ENCODE measurements at regions not wholly inside any gene's neighbourhood (a gene's known extent, or its start where the extent isn't known, plus 50 kb on each side); places are given as distances from the start of the nearest gene placed in this dataset.

DNA sequence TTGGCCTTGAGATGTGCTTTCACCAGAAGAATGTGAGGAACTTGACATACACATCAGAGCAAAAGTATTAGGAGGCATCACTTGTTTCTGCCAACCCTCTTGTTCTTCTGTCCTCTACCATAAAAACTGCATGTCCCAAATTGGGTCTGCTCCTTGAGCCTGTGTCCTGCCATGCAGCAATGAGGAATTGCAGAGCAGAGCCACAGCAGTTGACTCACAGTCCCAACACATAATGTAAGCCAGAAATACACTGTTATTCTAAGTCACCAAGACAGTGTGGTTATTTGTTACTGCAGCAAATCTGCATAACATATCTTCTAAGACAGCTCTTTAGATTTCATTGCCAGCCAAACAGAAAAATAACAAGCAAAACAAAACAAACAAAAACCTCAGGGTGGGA is 598.2 kb downstream of the PRELID2 start:
- Histone ChIP-seq H3K14ac (ENCODE audit: low read length) (no peak overlapping the region), H3K9me3 (ENCODE audit: insufficient read depth, low read depth, low read length) (no peaks in the 10 kb centered on the region), H2BK12ac (ENCODE audit: low read length) (no peak overlapping the region), H3K27me3 (ENCODE audit: insufficient read depth, low read length) (no peaks in the 10 kb centered on the region), H3K79me1 (ENCODE audit: low read length) (no peaks in the 10 kb centered on the region), H2AFZ (ENCODE audit: insufficient read depth, low read length, poor library complexity) (no peak overlapping the region), H3K4me3 (ENCODE audit: low read depth, low read length) (no peak overlapping the region), H3K36me3 (ENCODE audit: control insufficient read depth in 1 of 2, insufficient read depth in 2 of 2, low read length in 2 of 2) (no peaks in the 10 kb centered on the region), H4K12ac (ENCODE audit: low read depth, low read length) (no peak overlapping the region), H3K18ac (ENCODE audit: low read length) (no peak overlapping the region), H4K8ac (ENCODE audit: low read depth, low read length) (no peak overlapping the region), H4K91ac (ENCODE audit: low read depth, low read length) (no peak overlapping the region), H3K27ac (ENCODE audit: low read depth, low read length) (no peak overlapping the region), H3K23ac (ENCODE audit: low read length) (no peak overlapping the region), H3K4ac (ENCODE audit: low read depth, low read length) (no peak overlapping the region), H3K9ac (ENCODE audit: low read length) (no peak overlapping the region), H3K4me2 (ENCODE audit: low read length) (no peak overlapping the region), H2BK5ac (ENCODE audit: low read depth, low read length, poor library complexity) (no peak overlapping the region), H3K4me1 (ENCODE audit: control insufficient read depth in 1 of 2, insufficient read depth in 2 of 2, low read length in 2 of 2) (peaks cover 0 to 3% of the 10 kb centered on the region in 2 experiments), H2BK120ac (ENCODE audit: insufficient read depth, low read length, poor library complexity) (no peak overlapping the region), H2AK5ac (ENCODE audit: low read length) (no peak overlapping the region), H3K79me2 (ENCODE audit: control insufficient read depth, insufficient read depth, low read length, poor library complexity) (no peaks in the 10 kb centered on the region)
- no peak for DNase-seq

DNA sequence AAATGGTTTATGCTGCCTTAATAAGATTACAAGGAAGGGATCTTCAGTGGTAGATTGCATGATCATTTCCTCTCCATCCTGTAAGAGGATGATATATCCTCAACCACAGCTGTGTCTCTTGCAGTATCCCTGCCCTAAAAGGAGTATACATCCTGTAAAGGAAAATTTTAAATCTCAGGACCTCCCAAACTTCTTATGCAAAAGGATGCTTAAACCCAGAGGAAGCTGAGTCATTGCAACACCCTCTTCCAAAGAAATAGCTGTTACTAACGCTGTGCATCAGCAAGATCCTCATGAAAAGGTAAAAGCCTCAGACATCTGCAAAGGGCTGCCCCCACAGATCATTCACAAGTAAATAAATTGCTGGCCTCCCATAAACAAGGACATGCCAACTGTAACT is 599.0 kb downstream of the PRELID2 start:
- H3K27ac ChIP-seq (ENCODE audit: low read depth, low read length), result no peak overlapping the region
- no peaks in the 10 kb centered on the region for H3K27me3 ChIP-seq (ENCODE audit: insufficient read depth, low read length)
- H3K36me3 ChIP-seq (ENCODE audit: control insufficient read depth in 1 of 2, insufficient read depth in 2 of 2, low read length in 2 of 2), result no peaks in the 10 kb centered on the region
- H2BK120ac ChIP-seq (ENCODE audit: insufficient read depth, low read length, poor library complexity), result no peak overlapping the region
- H3K9me3 ChIP-seq (ENCODE audit: insufficient read depth, low read depth, low read length), result no peaks in the 10 kb centered on the region
- H3K4ac ChIP-seq (ENCODE audit: low read depth, low read length), result no peak overlapping the region
- no peak for DNase-seq
- H3K4me1 ChIP-seq (ENCODE audit: control insufficient read depth in 1 of 2, insufficient read depth in 2 of 2, low read length in 2 of 2), result peaks cover 0 to 3% of the 10 kb centered on the region in 2 experiments
- no peak overlapping the region for H4K12ac ChIP-seq (ENCODE audit: low read depth, low read length)
- no peak overlapping the region for H4K91ac ChIP-seq (ENCODE audit: low read depth, low read length)
- H2BK5ac ChIP-seq (ENCODE audit: low read depth, low read length, poor library complexity), result no peak overlapping the region
- H4K8ac ChIP-seq (ENCODE audit: low read depth, low read length), result no peak overlapping the region
- WGBS (ENCODE audit: extremely low coverage, insufficient coverage, insufficient read length), result no CpG with 5 or more reads among the region's 1 CpG
- H2AK5ac ChIP-seq (ENCODE audit: low read length), result no peak overlapping the region
- H3K79me2 ChIP-seq (ENCODE audit: control insufficient read depth, insufficient read depth, low read length, poor library complexity), result no peaks in the 10 kb centered on the region
- no peak overlapping the region for H3K4me3 ChIP-seq (ENCODE audit: low read depth, low read length)
- H3K14ac ChIP-seq (ENCODE audit: low read length), result no peak overlapping the region
- no peak overlapping the region for H3K23ac ChIP-seq (ENCODE audit: low read length)
- H3K79me1 ChIP-seq (ENCODE audit: low read length), result no peaks in the 10 kb centered on the region
- H2AFZ ChIP-seq (ENCODE audit: insufficient read depth, low read length, poor library complexity), result no peak overlapping the region
- no peak overlapping the region for H3K18ac ChIP-seq (ENCODE audit: low read length)
- no peak overlapping the region for H2BK12ac ChIP-seq (ENCODE audit: low read length)
- no peak overlapping the region for H3K9ac ChIP-seq (ENCODE audit: low read length)
- no peak overlapping the region for H3K4me2 ChIP-seq (ENCODE audit: low read length)

DNA sequence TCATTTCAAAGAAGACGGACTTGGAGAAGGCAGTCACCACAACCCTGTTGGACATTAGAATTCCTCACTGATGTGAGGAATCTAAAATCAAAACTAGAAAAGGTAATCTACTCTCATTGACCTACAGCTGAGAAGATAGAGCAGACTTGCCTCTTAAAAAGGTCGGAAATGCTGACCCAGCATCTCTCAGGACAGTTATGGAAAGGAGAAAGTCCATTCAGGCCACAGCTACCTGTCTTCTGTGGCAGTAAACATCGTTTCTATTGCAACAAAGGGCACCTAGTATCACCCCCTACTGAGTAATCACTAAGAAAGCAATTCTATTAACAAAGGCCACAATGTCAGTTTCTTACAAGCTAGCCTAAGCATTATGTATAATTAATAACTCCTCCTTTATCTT is 601.7 kb downstream of the PRELID2 start:
- Histone ChIP-seq H3K9me3 (ENCODE audit: insufficient read depth, low read depth, low read length) (no peaks in the 10 kb centered on the region), H3K14ac (ENCODE audit: low read length) (no peak overlapping the region), H3K36me3 (ENCODE audit: control insufficient read depth in 1 of 2, insufficient read depth in 2 of 2, low read length in 2 of 2) (no peaks in the 10 kb centered on the region), H2BK5ac (ENCODE audit: low read depth, low read length, poor library complexity) (no peak overlapping the region), H3K27me3 (ENCODE audit: insufficient read depth, low read length) (no peaks in the 10 kb centered on the region), H2BK120ac (ENCODE audit: insufficient read depth, low read length, poor library complexity) (no peak overlapping the region), H3K4me3 (ENCODE audit: low read depth, low read length) (no peak overlapping the region), H4K8ac (ENCODE audit: low read depth, low read length) (no peak overlapping the region), H4K91ac (ENCODE audit: low read depth, low read length) (no peak overlapping the region), H3K4me2 (ENCODE audit: low read length) (no peak overlapping the region), H3K9ac (ENCODE audit: low read length) (no peak overlapping the region), H3K4ac (ENCODE audit: low read depth, low read length) (no peak overlapping the region), H2AFZ (ENCODE audit: insufficient read depth, low read length, poor library complexity) (no peak overlapping the region), H3K18ac (ENCODE audit: low read length) (no peak overlapping the region), H2BK12ac (ENCODE audit: low read length) (no peak overlapping the region), H3K23ac (ENCODE audit: low read length) (no peak overlapping the region), H3K27ac (ENCODE audit: low read depth, low read length) (no peak overlapping the region), H3K4me1 (ENCODE audit: control insufficient read depth in 1 of 2, insufficient read depth in 2 of 2, low read length in 2 of 2) (peaks cover 0 to 3% of the 10 kb centered on the region in 2 experiments), H2AK5ac (ENCODE audit: low read length) (no peak overlapping the region), H4K12ac (ENCODE audit: low read depth, low read length) (no peak overlapping the region), H3K79me2 (ENCODE audit: control insufficient read depth, insufficient read depth, low read length, poor library complexity) (no peaks in the 10 kb centered on the region), H3K79me1 (ENCODE audit: low read length) (no peaks in the 10 kb centered on the region)
- WGBS (ENCODE audit: extremely low coverage, insufficient coverage, insufficient read length), result no CpG with 5 or more reads among the region's 3 CpGs
- DNase-seq, result no peak

DNA sequence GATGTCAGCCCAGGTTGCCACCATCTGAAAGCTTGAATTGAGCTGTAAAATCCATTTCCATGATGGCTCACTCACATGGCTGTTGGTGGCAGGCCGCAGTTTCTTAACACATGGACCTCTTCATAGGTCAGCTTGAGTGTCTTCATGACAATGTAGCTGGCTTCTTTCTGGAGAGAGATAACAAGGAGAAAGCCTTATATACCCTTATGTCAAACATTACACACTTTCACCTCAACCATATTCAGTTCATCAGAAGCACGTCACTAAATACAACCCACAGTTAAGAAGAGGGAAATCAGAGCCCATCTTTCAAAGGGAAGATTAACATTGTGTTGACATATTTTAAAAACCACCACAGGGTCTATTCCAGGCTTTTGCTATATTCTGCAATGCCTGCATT is 604.4 kb downstream of the PRELID2 start:
- H3K79me2 ChIP-seq (ENCODE audit: control insufficient read depth, insufficient read depth, low read length, poor library complexity), result no peaks in the 10 kb centered on the region
- no peaks in the 10 kb centered on the region for H3K79me1 ChIP-seq (ENCODE audit: low read length)
- H3K9me3 ChIP-seq (ENCODE audit: insufficient read depth, low read depth, low read length), result no peaks in the 10 kb centered on the region
- no peak overlapping the region for H3K4me3 ChIP-seq (ENCODE audit: low read depth, low read length)
- H3K4me2 ChIP-seq (ENCODE audit: low read length), result no peak overlapping the region
- H3K23ac ChIP-seq (ENCODE audit: low read length), result peak overlapping the region; percentile 82
- H3K14ac ChIP-seq (ENCODE audit: low read length), result no peak overlapping the region
- no peak overlapping the region for H4K12ac ChIP-seq (ENCODE audit: low read depth, low read length)
- WGBS (ENCODE audit: extremely low coverage, insufficient coverage, insufficient read length), result no CpG with 5 or more reads among the region's 2 CpGs
- no peak overlapping the region for H3K9ac ChIP-seq (ENCODE audit: low read length)
- no peak overlapping the region for H2BK12ac ChIP-seq (ENCODE audit: low read length)
- H2BK120ac ChIP-seq (ENCODE audit: insufficient read depth, low read length, poor library complexity), result no peak overlapping the region
- no peak overlapping the region for H4K8ac ChIP-seq (ENCODE audit: low read depth, low read length)
- H2AK5ac ChIP-seq (ENCODE audit: low read length), result no peak overlapping the region
- no peaks in the 10 kb centered on the region for H3K27me3 ChIP-seq (ENCODE audit: insufficient read depth, low read length)
- DNase-seq, result no peak
- H3K27ac ChIP-seq (ENCODE audit: low read depth, low read length), result no peak overlapping the region
- no peaks in the 10 kb centered on the region for H3K36me3 ChIP-seq (ENCODE audit: control insufficient read depth in 1 of 2, insufficient read depth in 2 of 2, low read length in 2 of 2)
- H2AFZ ChIP-seq (ENCODE audit: insufficient read depth, low read length, poor library complexity), result no peak overlapping the region
- H3K4me1 ChIP-seq (ENCODE audit: control insufficient read depth in 1 of 2, insufficient read depth in 2 of 2, low read length in 2 of 2), result no peaks in the 10 kb centered on the region
- H4K91ac ChIP-seq (ENCODE audit: low read depth, low read length), result no peak overlapping the region
- no peak overlapping the region for H3K4ac ChIP-seq (ENCODE audit: low read depth, low read length)
- H3K18ac ChIP-seq (ENCODE audit: low read length), result no peak overlapping the region
- H2BK5ac ChIP-seq (ENCODE audit: low read depth, low read length, poor library complexity), result no peak overlapping the region

Data from trophoblast cell (in vitro differentiated cells and primary cell).